ENCODE measurements at regions not wholly inside any gene's neighbourhood (a gene's known extent, or its start where the extent isn't known, plus 50 kb on each side); places are given as distances from the start of the nearest gene placed in this dataset.

DNA sequence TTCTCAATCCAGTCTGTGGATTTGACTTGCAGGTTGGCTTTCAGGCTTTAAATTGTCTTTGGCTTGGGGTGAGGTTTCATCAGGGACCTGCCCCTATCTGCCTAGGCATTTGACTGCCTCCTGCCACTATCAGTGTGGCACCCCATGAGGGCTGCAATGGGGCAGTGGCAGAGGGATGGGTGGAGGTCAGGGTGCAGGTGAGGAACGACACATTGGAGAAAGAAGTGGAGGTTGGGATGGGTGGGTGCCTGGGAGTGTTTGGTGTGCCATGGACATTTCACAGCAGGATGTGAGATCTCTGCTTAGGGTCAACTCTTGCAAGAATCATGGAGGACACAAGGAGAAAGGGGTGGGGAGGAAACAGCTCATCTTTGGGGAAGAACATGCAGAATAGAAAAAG lies 625.1 kb downstream of the PTPRU start:
- no peak for TF ChIP-seq POLR2AphosphoS5 (IDR thresholded peaks at IDR 0.05; ENCODE audit: low read depth, low read length)
- TF ChIP-seq, protein P1, sequence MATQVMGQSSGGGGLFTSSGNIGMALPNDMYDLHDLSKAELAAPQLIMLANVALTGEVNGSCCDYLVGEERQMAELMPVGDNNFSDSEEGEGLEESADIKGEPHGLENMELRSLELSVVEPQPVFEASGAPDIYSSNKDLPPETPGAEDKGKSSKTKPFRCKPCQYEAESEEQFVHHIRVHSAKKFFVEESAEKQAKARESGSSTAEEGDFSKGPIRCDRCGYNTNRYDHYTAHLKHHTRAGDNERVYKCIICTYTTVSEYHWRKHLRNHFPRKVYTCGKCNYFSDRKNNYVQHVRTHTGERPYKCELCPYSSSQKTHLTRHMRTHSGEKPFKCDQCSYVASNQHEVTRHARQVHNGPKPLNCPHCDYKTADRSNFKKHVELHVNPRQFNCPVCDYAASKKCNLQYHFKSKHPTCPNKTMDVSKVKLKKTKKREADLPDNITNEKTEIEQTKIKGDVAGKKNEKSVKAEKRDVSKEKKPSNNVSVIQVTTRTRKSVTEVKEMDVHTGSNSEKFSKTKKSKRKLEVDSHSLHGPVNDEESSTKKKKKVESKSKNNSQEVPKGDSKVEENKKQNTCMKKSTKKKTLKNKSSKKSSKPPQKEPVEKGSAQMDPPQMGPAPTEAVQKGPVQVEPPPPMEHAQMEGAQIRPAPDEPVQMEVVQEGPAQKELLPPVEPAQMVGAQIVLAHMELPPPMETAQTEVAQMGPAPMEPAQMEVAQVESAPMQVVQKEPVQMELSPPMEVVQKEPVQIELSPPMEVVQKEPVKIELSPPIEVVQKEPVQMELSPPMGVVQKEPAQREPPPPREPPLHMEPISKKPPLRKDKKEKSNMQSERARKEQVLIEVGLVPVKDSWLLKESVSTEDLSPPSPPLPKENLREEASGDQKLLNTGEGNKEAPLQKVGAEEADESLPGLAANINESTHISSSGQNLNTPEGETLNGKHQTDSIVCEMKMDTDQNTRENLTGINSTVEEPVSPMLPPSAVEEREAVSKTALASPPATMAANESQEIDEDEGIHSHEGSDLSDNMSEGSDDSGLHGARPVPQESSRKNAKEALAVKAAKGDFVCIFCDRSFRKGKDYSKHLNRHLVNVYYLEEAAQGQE (IDR thresholded peaks at IDR 0.05; ENCODE audit: insufficient read depth in 1 of 2, low read depth in 2 of 2, low read length in 2 of 2) = no peak
- no peak for TF ChIP-seq TAF1 (IDR thresholded peaks at IDR 0.05; ENCODE audit: borderline replicate concordance, insufficient read depth, low read length)
- TF ChIP-seq SIN3A (IDR thresholded peaks at IDR 0.05; ENCODE audit: borderline replicate concordance, insufficient read depth, low read length) = no peak
- no peak for TF ChIP-seq FOXP2 (optimal IDR thresholded peaks at IDR 0.05; ENCODE audit: borderline replicate concordance, extremely low read depth, extremely low read length, insufficient read depth)

Measured in PFSK-1 (cell line).